ENCODE measurements at regions not wholly inside any gene's neighbourhood (a gene's known extent, or its start where the extent isn't known, plus 50 kb on each side); places are given as distances from the start of the nearest gene placed in this dataset.
"Not testable (repeated sequence)": the region's sequence is repeated elsewhere in the genome, so short reads cannot be mapped to it uniquely, and the experiment has no call there.

GRCh38 chr1:166629946-166630345, 209.3 kb upstream of the POGK start:
- DNase-seq, result no peak

GRCh38 chr1:166630369-166630768, 208.9 kb upstream of the POGK start:
- no peak for DNase-seq

- DNase-seq, result no peak
Measured at GRCh38 chr1:166638137-166638536, 201.1 kb upstream of the POGK start.

GRCh38 chr1:166657228-166657627, 182.0 kb upstream of the POGK start:
- DNase-seq, result not testable (repeated sequence)

- DNase-seq, result not testable (repeated sequence)
Measured at GRCh38 chr1:166666790-166667189, 172.5 kb upstream of the POGK start.

GRCh38 chr1:166667600-166667999, 171.7 kb upstream of the POGK start:
- DNase-seq, result not testable (repeated sequence)

GRCh38 chr1:166671627-166672026, 167.6 kb upstream of the POGK start:
- no peak for DNase-seq

GRCh38 chr1:166673722-166674121, 165.6 kb upstream of the POGK start:
- DNase-seq, result no peak

- no peak for DNase-seq
Measured at GRCh38 chr1:166675213-166675612, 164.1 kb upstream of the POGK start.

GRCh38 chr1:166676981-166677380, 162.3 kb upstream of the POGK start:
- no peak for DNase-seq

GRCh38 chr1:166679369-166679768, 159.9 kb upstream of the POGK start:
- DNase-seq, result no peak

GRCh38 chr1:166682588-166682987, 156.7 kb upstream of the POGK start:
- DNase-seq, result no peak

GRCh38 chr1:166684669-166685068, 154.6 kb upstream of the POGK start:
- not testable (repeated sequence) for DNase-seq

- no peak for DNase-seq
Measured at GRCh38 chr1:166685200-166685599, 154.1 kb upstream of the POGK start.

GRCh38 chr1:166685891-166686290, 153.4 kb upstream of the POGK start:
- not testable (repeated sequence) for DNase-seq

GRCh38 chr1:166690596-166690995, 148.7 kb upstream of the POGK start:
- not testable (repeated sequence) for DNase-seq

- no peak for DNase-seq
Measured at GRCh38 chr1:166691476-166691875, 147.8 kb upstream of the POGK start.

- no peak for DNase-seq
Measured at GRCh38 chr1:166692346-166692745, 146.9 kb upstream of the POGK start.

GRCh38 chr1:166693158-166693557, 146.1 kb upstream of the POGK start:
- no peak for DNase-seq

GRCh38 chr1:166693673-166694297, 145.5 kb upstream of the POGK start:
- DNase-seq, result no peak

GRCh38 chr1:166695115-166695514, 144.2 kb upstream of the POGK start:
- no peak for DNase-seq

GRCh38 chr1:166695834-166696233, 143.4 kb upstream of the POGK start:
- not testable (repeated sequence) for DNase-seq

- no peak for DNase-seq
Measured at GRCh38 chr1:166698771-166699170, 140.5 kb upstream of the POGK start.

- DNase-seq, result no peak
Measured at GRCh38 chr1:166699613-166700012, 139.7 kb upstream of the POGK start.

GRCh38 chr1:166700696-166701095, 138.6 kb upstream of the POGK start:
- DNase-seq, result no peak
